HCT116 (cell line): ENCODE measurements at regions not wholly inside any gene's neighbourhood (a gene's known extent, or its start where the extent isn't known, plus 50 kb on each side); places are given as distances from the start of the nearest gene placed in this dataset.

Experiments
- ATAC-seq: fragments of 200-7000 bp; cut with Tn5 transposase; 2 replicates; pipeline ENCODE4 v1.9.1; 2020; ENCODE audit warnings: mild to moderate bottlenecking, moderate library complexity
- BruUV-seq: library from RNA; stranded (reverse); fragments of 400-500 nt; replicated peaks from 2 replicates; lab custom pipeline; 2021; lab: Mats Ljungman, UMichigan
- CTCF ChIA-PET: fragments of 300-600 bp; sonication (Branson Sonifier 250); formaldehyde crosslinking; loops from one replicate; lab custom pipeline; 2021; ENCODE audit warnings: antibody characterized with exemption; lab: Charles Lee
- POLR2A ChIA-PET: fragments of 300-600, 350-600 bp; sonication (Branson Sonifier 250); formaldehyde crosslinking; loops from one replicate; lab custom pipeline; 2021; ENCODE audit warnings: antibody characterized with exemption; lab: Charles Lee
- RAD21 ChIA-PET, 2 experiments: fragments of 300-600 bp; sonication (Branson Sonifier 250); formaldehyde crosslinking; loops; one replicate each; lab custom pipeline; 2023; ENCODE audit warnings: low total read pairs in 2 of 2; ENCODE audit not compliant: uncharacterized antibody in 2 of 2, unreplicated experiment in 2 of 2, low non-redundant PET in 1 of 2; lab: Charles Lee
- DNase-seq: peaks from one replicate; pipeline ENCODE4 v3.0.0-alpha.2; 2010; ENCODE audit warnings: low read depth, low spot score
- H2AFZ ChIP-seq: fragments of 200-600 bp; shearing (Covaris generic), sonication (generic); 2 replicates; pipeline ENCODE4 v1.6.1; 2017; ENCODE audit warnings: low read depth, mixed run types, mixed read lengths, antibody characterized with exemption, low read length; ENCODE audit not compliant: poor library complexity, severe bottlenecking
- H3K27ac ChIP-seq: 2 replicates; pipeline ENCODE4 v1.5.1; 2012; ENCODE audit warnings: low read depth, low read length
- H3K27me3 ChIP-seq: fragments of 200-600 bp; sonication (generic); 2 replicates; pipeline ENCODE4 v1.6.1; 2016; ENCODE audit warnings: mixed run types, low read length, mixed read lengths; ENCODE audit not compliant: insufficient read depth
- H3K36me3 ChIP-seq, 2 experiments: fragments of 200-500 bp in 1 of 2; fragments of 200-600 bp in 1 of 2; sonication (Bioruptor generic) in 1 of 2; sonication (generic) in 1 of 2; 2 replicates each; pipeline versions ENCODE4 v1.5.1 to v1.6.1; 2014 to 2016; ENCODE audit warnings: low read length in 2 of 2, inconsistent platforms in 1 of 2, mixed read lengths in 1 of 2, mixed run types in 1 of 2; ENCODE audit not compliant: insufficient read depth in 2 of 2, control insufficient read depth in 1 of 2
- H3K4me1 ChIP-seq, 2 experiments: fragments of 200-600 bp in 1 of 2; sonication (generic) in 1 of 2; 2 replicates each; pipeline versions ENCODE4 v1.5.1 to v1.6.1; 2012 to 2017; ENCODE audit warnings: low read length in 2 of 2, inconsistent platforms in 1 of 2, mild to moderate bottlenecking in 1 of 2, mixed read lengths in 1 of 2, mixed run types in 1 of 2, moderate library complexity in 1 of 2; ENCODE audit not compliant: insufficient read depth in 2 of 2, control insufficient read depth in 1 of 2
- H3K4me2 ChIP-seq: fragments of 200-600 bp; sonication (generic); 2 replicates; pipeline ENCODE4 v1.6.1; 2017; ENCODE audit warnings: mixed run types, low read length, mixed read lengths
- H3K4me3 ChIP-seq, 2 experiments: fragments of 200-600 bp in 1 of 2; sonication (generic) in 1 of 2; replicated peaks in 1 of 2; 2 replicates each; pipeline ENCODE4 v1.5.1; 2011 to 2016; ENCODE audit warnings: low read length in 2 of 2, control low read depth in 1 of 2, low read depth in 1 of 2, mild to moderate bottlenecking in 1 of 2, mixed read lengths in 1 of 2, mixed run types in 1 of 2
- H3K79me2 ChIP-seq: fragments of 200-600 bp; sonication (generic); 2 replicates; pipeline ENCODE4 v1.6.1; 2017; ENCODE audit warnings: mild to moderate bottlenecking, mixed run types, low read length, moderate library complexity, mixed read lengths; ENCODE audit not compliant: insufficient read depth
- H3K9ac ChIP-seq: fragments of 200-600 bp; sonication (generic); 2 replicates; pipeline ENCODE4 v1.6.1; 2016; ENCODE audit warnings: low read length, mixed read lengths
- H3K9me2 ChIP-seq: fragments of 200-600 bp; sonication (generic), shearing (Covaris generic); 2 replicates; pipeline ENCODE4 v1.6.1; 2017; ENCODE audit warnings: mixed run types, mild to moderate bottlenecking, moderate library complexity; ENCODE audit not compliant: insufficient read depth
- H3K9me3 ChIP-seq, 2 experiments: fragments of 200-500 bp in 1 of 2; fragments of 200-600 bp in 1 of 2; sonication (Bioruptor generic) in 1 of 2; sonication (generic) in 1 of 2; 2 replicates each; pipeline ENCODE4 v1.6.1; 2014 to 2017; ENCODE audit warnings: low read length in 2 of 2, mixed read lengths in 2 of 2, inconsistent platforms in 1 of 2, low read depth in 1 of 2, mild to moderate bottlenecking in 1 of 2, mixed run types in 1 of 2, moderate library complexity in 1 of 2; ENCODE audit not compliant: control insufficient read depth in 1 of 2, insufficient read depth in 1 of 2
- H4K20me1 ChIP-seq: fragments of 200-600 bp; sonication (generic), shearing (Covaris generic); 2 replicates; pipeline ENCODE4 v1.6.1; 2017; ENCODE audit warnings: mixed run types, mild to moderate bottlenecking, moderate library complexity; ENCODE audit not compliant: insufficient read depth
- CBX3 ChIP-seq: IDR thresholded peaks from 2 replicates; pipeline ENCODE4 v1.6.1; 2012; ENCODE audit warnings: low read depth
- EGR1 ChIP-seq: IDR thresholded peaks from 2 replicates; pipeline ENCODE4 v1.6.1; 2012; ENCODE audit warnings: low read depth
- ELF1 ChIP-seq: IDR thresholded peaks from 2 replicates; pipeline ENCODE4 v1.6.1; 2012; ENCODE audit warnings: low read depth, borderline replicate concordance
- EZH2phosphoT487 ChIP-seq: fragments of 200-600 bp; IDR thresholded peaks from 2 replicates; pipeline ENCODE4 v1.6.1; 2018; ENCODE audit warnings: antibody characterized with exemption, borderline replicate concordance
- JUND ChIP-seq: IDR thresholded peaks from 2 replicates; pipeline ENCODE4 v1.6.1; 2012
- MAX ChIP-seq: IDR thresholded peaks from 2 replicates; pipeline ENCODE4 v1.6.1; 2012
- POLR2A ChIP-seq: IDR thresholded peaks from 2 replicates; pipeline ENCODE4 v1.7.0; 2011; ENCODE audit warnings: borderline replicate concordance; ENCODE audit not compliant: insufficient read depth, insufficient read length; ENCODE audit errors: extremely low read depth
- RAD21 ChIP-seq: IDR thresholded peaks from 2 replicates; pipeline ENCODE4 v1.6.1; 2012; ENCODE audit warnings: low read depth, mild to moderate bottlenecking
- REST ChIP-seq: IDR thresholded peaks from 2 replicates; pipeline ENCODE4 v1.6.1; 2012; ENCODE audit warnings: low read depth
- SIN3A ChIP-seq: IDR thresholded peaks from 2 replicates; pipeline ENCODE4 v1.6.1; 2012; ENCODE audit warnings: low read depth
- SRF ChIP-seq: IDR thresholded peaks from 2 replicates; pipeline ENCODE4 v1.6.1; 2012; ENCODE audit warnings: low read depth
- ZFX ChIP-seq: fragments of 450-650 bp; IDR thresholded peaks from 2 replicates; pipeline ENCODE4 v1.6.1; 2017
- intact Hi-C: fragments of 100-400 bp; cut with micrococcal nuclease; formaldehyde crosslinking; loops from 2 replicates; pipeline ENCODE4 v1.10.0; 2022
- TF ChIP-seq, protein P1 (sequence below), 3 experiments: fragments of 200-600 bp in 1 of 3; sonication (generic) in 1 of 3; IDR thresholded peaks in 2 of 3; conservative IDR thresholded peaks in 1 of 3; 2 replicates each; pipeline ENCODE4 v1.5.1; 2012 to 2017; ENCODE audit warnings: low read depth in 2 of 3, low read length in 2 of 3, antibody characterized with exemption in 1 of 3, borderline replicate concordance in 1 of 3, control low read depth in 1 of 3, mild to moderate bottlenecking in 1 of 3, mixed read lengths in 1 of 3, mixed run types in 1 of 3, moderate library complexity in 1 of 3; ENCODE audit not compliant: insufficient read depth in 1 of 3

GRCh38 chr4:124234771-124235170, 477.8 kb downstream of the ANKRD50 start:
- H3K4me2 ChIP-seq, result no peak overlapping the region
- ATAC-seq (no peak), DNase-seq (no peak)
- ChIA-PET POLR2A (no interaction called here), RAD21 (no interaction called here), CTCF (no interaction called here)
- H3K4me1 ChIP-seq, result no peaks in the 10 kb centered on the region
- no peak overlapping the region for H3K27ac ChIP-seq
- intact Hi-C loops, result no loop called here
- H2AFZ ChIP-seq, result no peak overlapping the region
- H4K20me1 ChIP-seq, result no peaks in the 10 kb centered on the region
- H3K4me3 ChIP-seq, result no peak overlapping the region
- no peaks in the 10 kb centered on the region for H3K27me3 ChIP-seq
- no peaks in the 10 kb centered on the region for H3K9me2 ChIP-seq
- no peaks in the 10 kb centered on the region for H3K79me2 ChIP-seq
- no peak overlapping the region for H3K9ac ChIP-seq
- TF ChIP-seq EGR1 (no peak), POLR2A (no peak), ZFX (no peak), MAX (no peak), CBX3 (no peak), EZH2phosphoT487 (no peak), SRF (no peak), ELF1 (no peak), RAD21 (no peak), JUND (no peak), SIN3A (no peak), REST (no peak)
- TF ChIP-seq, protein P1, sequence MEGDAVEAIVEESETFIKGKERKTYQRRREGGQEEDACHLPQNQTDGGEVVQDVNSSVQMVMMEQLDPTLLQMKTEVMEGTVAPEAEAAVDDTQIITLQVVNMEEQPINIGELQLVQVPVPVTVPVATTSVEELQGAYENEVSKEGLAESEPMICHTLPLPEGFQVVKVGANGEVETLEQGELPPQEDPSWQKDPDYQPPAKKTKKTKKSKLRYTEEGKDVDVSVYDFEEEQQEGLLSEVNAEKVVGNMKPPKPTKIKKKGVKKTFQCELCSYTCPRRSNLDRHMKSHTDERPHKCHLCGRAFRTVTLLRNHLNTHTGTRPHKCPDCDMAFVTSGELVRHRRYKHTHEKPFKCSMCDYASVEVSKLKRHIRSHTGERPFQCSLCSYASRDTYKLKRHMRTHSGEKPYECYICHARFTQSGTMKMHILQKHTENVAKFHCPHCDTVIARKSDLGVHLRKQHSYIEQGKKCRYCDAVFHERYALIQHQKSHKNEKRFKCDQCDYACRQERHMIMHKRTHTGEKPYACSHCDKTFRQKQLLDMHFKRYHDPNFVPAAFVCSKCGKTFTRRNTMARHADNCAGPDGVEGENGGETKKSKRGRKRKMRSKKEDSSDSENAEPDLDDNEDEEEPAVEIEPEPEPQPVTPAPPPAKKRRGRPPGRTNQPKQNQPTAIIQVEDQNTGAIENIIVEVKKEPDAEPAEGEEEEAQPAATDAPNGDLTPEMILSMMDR (IDR thresholded peaks at IDR 0.05 in 2 of 3, conservative IDR thresholded peaks at IDR 0.05 in 1 of 3; ENCODE audit: borderline replicate concordance in 1 of 3, insufficient read depth in 1 of 3, low read depth in 2 of 3, low read length in 2 of 3), result no peak
- H3K9me3 ChIP-seq, result no peaks in the 10 kb centered on the region
- no peaks in the 10 kb centered on the region for H3K36me3 ChIP-seq
- no TSS peak for BruUV-seq
